DOHH2 (cell line): ENCODE measurements at regions not wholly inside any gene's neighbourhood (a gene's known extent, or its start where the extent isn't known, plus 50 kb on each side); places are given as distances from the start of the nearest gene placed in this dataset.

Experiments
- EZH2phosphoT487 ChIP-seq: fragments of 200-600 bp; sonication (generic); IDR thresholded peaks from 2 replicates; pipeline ENCODE4 v1.6.1; 2017; ENCODE audit warnings: borderline replicate concordance, mild to moderate bottlenecking, antibody characterized with exemption, low read length, moderate library complexity, mixed read lengths
- TF ChIP-seq, protein P1 (sequence below): fragments of 200-600 bp; sonication (generic); IDR thresholded peaks from one replicate; pipeline ENCODE4 v1.5.1; 2014; ENCODE audit warnings: antibody characterized with exemption, mild to moderate bottlenecking, low read depth, low read length; ENCODE audit not compliant: poor library complexity, severe bottlenecking

GRCh38 chr5:4866817-4867216 is 273.3 kb upstream of the ADAMTS16 start:
- TF ChIP-seq, protein P1, sequence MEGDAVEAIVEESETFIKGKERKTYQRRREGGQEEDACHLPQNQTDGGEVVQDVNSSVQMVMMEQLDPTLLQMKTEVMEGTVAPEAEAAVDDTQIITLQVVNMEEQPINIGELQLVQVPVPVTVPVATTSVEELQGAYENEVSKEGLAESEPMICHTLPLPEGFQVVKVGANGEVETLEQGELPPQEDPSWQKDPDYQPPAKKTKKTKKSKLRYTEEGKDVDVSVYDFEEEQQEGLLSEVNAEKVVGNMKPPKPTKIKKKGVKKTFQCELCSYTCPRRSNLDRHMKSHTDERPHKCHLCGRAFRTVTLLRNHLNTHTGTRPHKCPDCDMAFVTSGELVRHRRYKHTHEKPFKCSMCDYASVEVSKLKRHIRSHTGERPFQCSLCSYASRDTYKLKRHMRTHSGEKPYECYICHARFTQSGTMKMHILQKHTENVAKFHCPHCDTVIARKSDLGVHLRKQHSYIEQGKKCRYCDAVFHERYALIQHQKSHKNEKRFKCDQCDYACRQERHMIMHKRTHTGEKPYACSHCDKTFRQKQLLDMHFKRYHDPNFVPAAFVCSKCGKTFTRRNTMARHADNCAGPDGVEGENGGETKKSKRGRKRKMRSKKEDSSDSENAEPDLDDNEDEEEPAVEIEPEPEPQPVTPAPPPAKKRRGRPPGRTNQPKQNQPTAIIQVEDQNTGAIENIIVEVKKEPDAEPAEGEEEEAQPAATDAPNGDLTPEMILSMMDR: no peak
- no peak for TF ChIP-seq EZH2phosphoT487
